HG02798 (cell line): ENCODE measurements at regions not wholly inside any gene's neighbourhood (a gene's known extent, or its start where the extent isn't known, plus 50 kb on each side); places are given as distances from the start of the nearest gene placed in this dataset.
"Not testable (repeated sequence)": the region's sequence is repeated elsewhere in the genome, so short reads cannot be mapped to it uniquely, and the experiment has no call there.

Experiments
- ATAC-seq: cut with Tn5 transposase; IDR thresholded peaks from one replicate; pipeline ENCODE4 v1.9.1; 2021; ENCODE audit warnings: mild to moderate bottlenecking; ENCODE audit not compliant: unreplicated experiment, poor library complexity

GRCh38 chr10:53547364-53547763, 774.8 kb upstream of the MBL2 start:
- ATAC-seq = no peak

- no peak for ATAC-seq
These were observed 770.8 kb upstream of the MBL2 start for GRCh38 chr10:53543410-53543809.

- ATAC-seq = no peak
These were observed 764.9 kb upstream of the MBL2 start for GRCh38 chr10:53537508-53537907.

- no peak for ATAC-seq
These were observed 763.7 kb upstream of the MBL2 start for GRCh38 chr10:53536322-53536721.

- ATAC-seq = no peak
These were observed 761.8 kb upstream of the MBL2 start for GRCh38 chr10:53534428-53534827.

- ATAC-seq = no peak
These were observed 756.4 kb upstream of the MBL2 start for GRCh38 chr10:53528974-53529373.

GRCh38 chr10:53521046-53521445, 748.5 kb upstream of the MBL2 start:
- no peak for ATAC-seq

GRCh38 chr10:53508197-53508596, 735.6 kb upstream of the MBL2 start:
- no peak for ATAC-seq

- not testable (repeated sequence) for ATAC-seq
These were observed 731.9 kb upstream of the MBL2 start for GRCh38 chr10:53504492-53504891.

- ATAC-seq = no peak
These were observed 719.2 kb upstream of the MBL2 start for GRCh38 chr10:53491774-53492173.

GRCh38 chr10:53490553-53490952, 718.0 kb upstream of the MBL2 start:
- no peak for ATAC-seq

- ATAC-seq = no peak
These were observed 717.0 kb upstream of the MBL2 start for GRCh38 chr10:53489335-53490182.

GRCh38 chr10:53487019-53487983, 714.7 kb upstream of the MBL2 start:
- no peak for ATAC-seq

- not testable (repeated sequence) for ATAC-seq
These were observed 712.8 kb upstream of the MBL2 start for GRCh38 chr10:53485422-53485821.

GRCh38 chr10:53479365-53479764, 706.8 kb upstream of the MBL2 start:
- no peak for ATAC-seq

- ATAC-seq = no peak
These were observed 704.7 kb upstream of the MBL2 start for GRCh38 chr10:53477313-53477675.

GRCh38 chr10:53476650-53477312, 704.2 kb upstream of the MBL2 start:
- no peak for ATAC-seq

- no peak for ATAC-seq
These were observed 696.8 kb upstream of the MBL2 start for GRCh38 chr10:53469383-53469782.

GRCh38 chr10:53463539-53463938, 691.0 kb upstream of the MBL2 start:
- ATAC-seq = no peak

GRCh38 chr10:53458007-53458406, 685.4 kb upstream of the MBL2 start:
- no peak for ATAC-seq

- no peak for ATAC-seq
These were observed 680.6 kb upstream of the MBL2 start for GRCh38 chr10:53453196-53453595.
